T-cell (primary cell): ENCODE measurements at regions not wholly inside any gene's neighbourhood (a gene's known extent, or its start where the extent isn't known, plus 50 kb on each side); places are given as distances from the start of the nearest gene placed in this dataset.

Experiments
- ATAC-seq, 4 experiments: fragments of 200-7000 bp in 3 of 4; fragments of 150-1000 bp in 1 of 4; cut with Tn5 transposase; replicated peaks in 1 of 4; 1 replicate in 3 of 4; 2 replicates in 1 of 4; pipeline ENCODE4 v1.10.0; 2021; ENCODE audit warnings: moderate library complexity in 3 of 4, mild to moderate bottlenecking in 2 of 4, moderate number of reproducible peaks in 1 of 4
- CTCF ChIA-PET, 2 donors: fragments of 300-600 bp; sonication (Branson Sonifier 250); formaldehyde crosslinking; loops; one replicate each; lab custom pipeline; 2022; ENCODE audit warnings: antibody characterized with exemption in 2 of 2; lab: Charles Lee
- POLR2A ChIA-PET, 2 donors: fragments of 300-600 bp; sonication (Branson Sonifier 250); formaldehyde crosslinking; loops; one replicate each; lab custom pipeline; 2022; ENCODE audit warnings: antibody characterized with exemption in 2 of 2; lab: Charles Lee
- DNase-seq, 35 experiments: peaks; one replicate each; pipeline versions ENCODE4 v3.0.0 to v3.0.0-alpha.2; 2013 to 2023
- H3K27ac ChIP-seq: one replicate; pipeline ENCODE4 v1.5.1; 2013; ENCODE audit warnings: low read length
- H3K27me3 ChIP-seq, 2 experiments: replicated peaks in 1 of 2; 1 replicate in 1 of 2; 2 replicates in 1 of 2; pipeline versions ENCODE4 v1.6.1 to v1.7.0; 2013; ENCODE audit warnings: low read length in 1 of 2, mixed read lengths in 1 of 2; ENCODE audit not compliant: control insufficient read depth in 2 of 2, insufficient read depth in 2 of 2; ENCODE audit errors: extremely low read depth in 1 of 2
- H3K36me3 ChIP-seq, 2 donors: 1 replicate in 1 of 2; 2 replicates in 1 of 2; pipeline versions ENCODE4 v1.6.1 to v1.7.0; 2013; ENCODE audit warnings: low read length in 1 of 2; ENCODE audit not compliant: control insufficient read depth in 2 of 2, insufficient read depth in 1 of 2; ENCODE audit errors: extremely low read depth in 1 of 2
- H3K4me1 ChIP-seq, 2 experiments: 1 replicate in 1 of 2; 2 replicates in 1 of 2; pipeline versions ENCODE4 v1.6.1 to v1.7.0; 2013; ENCODE audit warnings: low read length in 2 of 2, mixed read lengths in 1 of 2; ENCODE audit not compliant: insufficient read depth in 2 of 2, control insufficient read depth in 1 of 2; ENCODE audit errors: extremely low read depth in 1 of 2
- H3K4me3 ChIP-seq, 2 donors: 1 replicate in 1 of 2; 2 replicates in 1 of 2; pipeline versions ENCODE4 v1.5.1 to v1.7.0; 2013; ENCODE audit warnings: mild to moderate bottlenecking in 2 of 2, low read length in 1 of 2, moderate library complexity in 1 of 2; ENCODE audit not compliant: control insufficient read depth in 1 of 2; ENCODE audit errors: extremely low read depth in 1 of 2
- H3K9me3 ChIP-seq: 2 replicates; pipeline ENCODE4 v1.7.0; 2013
- H3K27ac Mint-ChIP-seq, 2 donors: one replicate each; pipeline ENCODE4 v1.8.0; 2020 to 2021; ENCODE audit warnings: mild to moderate bottlenecking in 2 of 2, mixed read lengths in 2 of 2
- H3K27me3 Mint-ChIP-seq, 2 donors: one replicate each; pipeline ENCODE4 v1.8.0; 2021 to 2022; ENCODE audit warnings: mixed read lengths in 2 of 2
- H3K36me3 Mint-ChIP-seq: one replicate; pipeline ENCODE4 v1.8.0; 2021; ENCODE audit warnings: mixed read lengths
- H3K4me1 Mint-ChIP-seq, 3 donors: one replicate each; pipeline ENCODE4 v1.8.0; 2020 to 2022; ENCODE audit warnings: mixed read lengths in 3 of 3, mild to moderate bottlenecking in 1 of 3
- H3K4me3 Mint-ChIP-seq, 3 donors: one replicate each; pipeline ENCODE4 v1.8.0; 2020 to 2022; ENCODE audit warnings: mild to moderate bottlenecking in 3 of 3, mixed read lengths in 3 of 3, moderate library complexity in 3 of 3
- H3K9me3 Mint-ChIP-seq, 3 donors: one replicate each; pipeline ENCODE4 v1.8.0; 2020 to 2022; ENCODE audit warnings: mixed read lengths in 3 of 3
- WGBS: methylation state at CpG from one replicate; pipeline ENCODE4 v1.1.5; 2013; ENCODE audit warnings: missing lambda C conversion rate; ENCODE audit not compliant: insufficient coverage; 5-methylcytosine and 5-hydroxymethylcytosine counted together

DNA sequence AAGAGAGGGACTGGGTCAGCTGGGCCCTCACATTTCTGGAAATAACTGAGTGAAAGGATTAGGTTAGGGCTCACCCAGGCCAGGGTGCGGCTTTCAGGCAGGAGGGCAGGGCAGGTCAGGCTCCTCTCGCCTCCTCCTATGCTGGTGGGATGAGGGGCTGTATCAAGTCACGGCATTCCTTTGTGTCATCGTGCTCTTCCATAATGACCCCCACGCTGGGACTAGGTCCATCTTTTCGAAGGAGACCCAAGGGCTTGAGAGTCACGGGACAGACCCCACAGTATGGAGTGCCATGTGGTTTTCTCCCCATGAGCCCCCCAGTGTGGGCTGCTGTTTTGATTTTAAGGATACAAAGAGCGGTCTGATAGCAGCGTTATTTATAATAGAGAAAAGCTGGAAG lies 137.8 kb upstream of the COPS8 start:
- Mint-ChIP-seq H3K4me1 (no peaks in the 10 kb centered on the region), H3K27me3 (no peaks in the 10 kb centered on the region), H3K4me3 (no peak overlapping the region), H3K9me3 (peaks cover 0 to 12% (median 0%) of the 10 kb centered on the region in 3 donors), H3K27ac (no peak overlapping the region), H3K36me3 (no peaks in the 10 kb centered on the region)
- no peak overlapping the region for H3K4me3 ChIP-seq
- no peaks in the 10 kb centered on the region for H3K36me3 ChIP-seq
- CTCF ChIA-PET = no interaction called here
- peaks cover 0 to 12% of the 10 kb centered on the region in 2 experiments for H3K27me3 ChIP-seq
- DNase-seq (no peak), ATAC-seq (no peak)
- H3K27ac ChIP-seq = no peak overlapping the region
- 94% methylated on average over 4 of the region's 9 CpGs for WGBS
- H3K4me1 ChIP-seq = no peaks in the 10 kb centered on the region
- POLR2A ChIA-PET = no interaction called here
- H3K9me3 ChIP-seq = peaks cover 4% of the 10 kb centered on the region

GRCh38 chr2:236949089-236949905 lies 136.4 kb upstream of the COPS8 start:
- ATAC-seq (no peak), DNase-seq (no peak)
- H3K4me3 Mint-ChIP-seq = no peak overlapping the region
- H3K4me1 ChIP-seq = no peaks in the 10 kb centered on the region
- WGBS = 87% methylated on average over 11 of the region's 20 CpGs
- POLR2A ChIA-PET = no interaction called here
- H3K36me3 ChIP-seq = no peaks in the 10 kb centered on the region
- H3K27ac ChIP-seq = no peak overlapping the region
- H3K9me3 ChIP-seq = peaks cover 4% of the 10 kb centered on the region
- peaks cover 0 to 9% of the 10 kb centered on the region in 2 experiments for H3K27me3 ChIP-seq
- no peaks in the 10 kb centered on the region for H3K4me1 Mint-ChIP-seq
- H3K27me3 Mint-ChIP-seq = no peaks in the 10 kb centered on the region
- H3K27ac Mint-ChIP-seq = no peak overlapping the region
- CTCF ChIA-PET = no interaction called here
- H3K36me3 Mint-ChIP-seq = no peaks in the 10 kb centered on the region
- no peak overlapping the region for H3K4me3 ChIP-seq
- peaks cover 0 to 12% (median 0%) of the 10 kb centered on the region in 3 donors for H3K9me3 Mint-ChIP-seq

- ChIA-PET POLR2A (no interaction called here), CTCF (no interaction called here)
- Mint-ChIP-seq H3K4me1 (peaks cover 0 to 11% (median 2%) of the 10 kb centered on the region in 3 donors), H3K36me3 (no peaks in the 10 kb centered on the region), H3K4me3 (no peak overlapping the region), H3K27me3 (peaks cover 0 to 9% of the 10 kb centered on the region in 2 donors), H3K9me3 (peaks cover 0 to 12% (median 8%) of the 10 kb centered on the region in 3 donors), H3K27ac (no peak overlapping the region)
- Histone ChIP-seq H3K27me3 (peaks cover 0 to 9% of the 10 kb centered on the region in 2 experiments), H3K27ac (no peak overlapping the region), H3K4me3 (no peak overlapping the region), H3K9me3 (peaks cover 4% of the 10 kb centered on the region), H3K4me1 (no peaks in the 10 kb centered on the region), H3K36me3 (no peaks in the 10 kb centered on the region)
- DNase-seq (no peak), ATAC-seq (no peak)
- WGBS = no CpG with 5 or more reads among the region's 3 CpGs
These were observed 133.7 kb upstream of the COPS8 start for GRCh38 chr2:236951830-236952475.

GRCh38 chr2:236954641-236955040 lies 131.0 kb upstream of the COPS8 start:
- Histone ChIP-seq H3K36me3 (no peaks in the 10 kb centered on the region), H3K4me1 (no peaks in the 10 kb centered on the region), H3K27ac (no peak overlapping the region), H3K9me3 (peaks cover 4% of the 10 kb centered on the region), H3K27me3 (peaks cover 0 to 9% of the 10 kb centered on the region in 2 experiments), H3K4me3 (no peak overlapping the region)
- Mint-ChIP-seq H3K4me1 (peaks cover 0 to 11% (median 2%) of the 10 kb centered on the region in 3 donors), H3K9me3 (peaks cover 0 to 12% (median 8%) of the 10 kb centered on the region in 3 donors), H3K27me3 (peaks cover 1 to 9% of the 10 kb centered on the region in 2 donors), H3K36me3 (no peaks in the 10 kb centered on the region), H3K4me3 (no peak overlapping the region), H3K27ac (no peak overlapping the region)
- ChIA-PET POLR2A (no interaction called here), CTCF (no interaction called here)
- no peak for ATAC-seq
- DNase-seq = no peak
- no CpG with 5 or more reads among the region's 3 CpGs for WGBS

GRCh38 chr2:236955521-236956030 lies 130.1 kb upstream of the COPS8 start:
- Mint-ChIP-seq H3K4me3 (no peak overlapping the region), H3K9me3 (peaks cover 0 to 12% (median 8%) of the 10 kb centered on the region in 3 donors), H3K27me3 (peaks cover 4 to 9% of the 10 kb centered on the region in 2 donors), H3K27ac (no peak overlapping the region), H3K4me1 (peaks cover 0 to 11% (median 2%) of the 10 kb centered on the region in 3 donors), H3K36me3 (no peaks in the 10 kb centered on the region)
- WGBS = 66% methylated on average over 3 of the region's 6 CpGs
- CTCF ChIA-PET = no interaction called here
- Histone ChIP-seq H3K27me3 (peaks cover 0 to 14% of the 10 kb centered on the region in 2 experiments), H3K36me3 (no peaks in the 10 kb centered on the region), H3K9me3 (peaks cover 4% of the 10 kb centered on the region), H3K4me1 (no peaks in the 10 kb centered on the region), H3K27ac (no peak overlapping the region), H3K4me3 (no peak overlapping the region)
- POLR2A ChIA-PET = no interaction called here
- ATAC-seq (no peak), DNase-seq (no peak)

- WGBS = 20% methylated on average over 1 of the region's 7 CpGs
- ATAC-seq (peak in 2 of 4 experiments; percentile 33 to 60), DNase-seq (peak in 1 of 35 experiments; percentile 16)
- Histone ChIP-seq H3K27ac (no peak overlapping the region), H3K4me3 (no peak overlapping the region), H3K36me3 (no peaks in the 10 kb centered on the region), H3K9me3 (peaks cover 4% of the 10 kb centered on the region), H3K27me3 (peaks cover 0 to 14% of the 10 kb centered on the region in 2 experiments), H3K4me1 (no peaks in the 10 kb centered on the region)
- no peak overlapping the region for H3K4me3 Mint-ChIP-seq
- H3K27ac Mint-ChIP-seq = peak overlapping the region in 1 of 2 donors; percentile 7
- H3K27me3 Mint-ChIP-seq = peaks cover 4 to 9% of the 10 kb centered on the region in 2 donors
- ChIA-PET CTCF (no interaction called here), POLR2A (no interaction called here)
- H3K9me3 Mint-ChIP-seq = peaks cover 0 to 10% (median 8%) of the 10 kb centered on the region in 3 donors
- no peaks in the 10 kb centered on the region for H3K36me3 Mint-ChIP-seq
- H3K4me1 Mint-ChIP-seq = peaks cover 0 to 11% (median 2%) of the 10 kb centered on the region in 3 donors
These were observed 129.6 kb upstream of the COPS8 start for GRCh38 chr2:236956031-236956618.
